Thoracic aorta (tissue), 2 donors: ENCODE measurements at regions not wholly inside any gene's neighbourhood (a gene's known extent, or its start where the extent isn't known, plus 50 kb on each side); places are given as distances from the start of the nearest gene placed in this dataset.

Experiments
- ATAC-seq: fragments of 150-250 bp; one replicate; pipeline ENCODE4 v1.8.0; 2017; ENCODE audit warnings: low read depth; ENCODE audit not compliant: insufficient number of reproducible peaks, low FRiP score
- DNase-seq: peaks from one replicate; pipeline ENCODE4 v3.0.0-alpha.2; 2020; ENCODE audit warnings: low spot score
- H3K27ac ChIP-seq, 2 donors: fragments of 200-600 bp; sonication (generic); 1 replicate in 1 of 2; 2 replicates in 1 of 2; pipeline ENCODE4 v1.5.1; 2016; ENCODE audit warnings: mild to moderate bottlenecking in 2 of 2, moderate library complexity in 2 of 2
- H3K27me3 ChIP-seq: fragments of 200-600 bp; sonication (generic); replicated peaks from 2 replicates; pipeline ENCODE4 v1.6.0; 2016; ENCODE audit warnings: mild to moderate bottlenecking; ENCODE audit not compliant: insufficient read depth
- H3K36me3 ChIP-seq: fragments of 200-600 bp; sonication (generic); one replicate; pipeline ENCODE4 v1.5.1; 2016
- H3K4me1 ChIP-seq, 2 donors: fragments of 200-600 bp; sonication (generic); 1 replicate in 1 of 2; 2 replicates in 1 of 2; pipeline versions ENCODE4 v1.5.1 to v1.6.0; 2016; ENCODE audit warnings: low read depth in 2 of 2, mild to moderate bottlenecking in 1 of 2; ENCODE audit not compliant: control insufficient read depth in 1 of 2
- H3K4me3 ChIP-seq: fragments of 200-600 bp; sonication (generic); 2 replicates; pipeline ENCODE4 v1.5.1; 2016; ENCODE audit warnings: mild to moderate bottlenecking
- H3K9me3 ChIP-seq: fragments of 200-600 bp; sonication (generic); 2 replicates; pipeline ENCODE4 v1.5.1; 2016
- TF ChIP-seq, protein P1 (sequence below): fragments of 200-600 bp; sonication (generic); IDR thresholded peaks from one replicate; pipeline ENCODE4 v1.5.1; 2019; ENCODE audit warnings: antibody characterized with exemption

DNA sequence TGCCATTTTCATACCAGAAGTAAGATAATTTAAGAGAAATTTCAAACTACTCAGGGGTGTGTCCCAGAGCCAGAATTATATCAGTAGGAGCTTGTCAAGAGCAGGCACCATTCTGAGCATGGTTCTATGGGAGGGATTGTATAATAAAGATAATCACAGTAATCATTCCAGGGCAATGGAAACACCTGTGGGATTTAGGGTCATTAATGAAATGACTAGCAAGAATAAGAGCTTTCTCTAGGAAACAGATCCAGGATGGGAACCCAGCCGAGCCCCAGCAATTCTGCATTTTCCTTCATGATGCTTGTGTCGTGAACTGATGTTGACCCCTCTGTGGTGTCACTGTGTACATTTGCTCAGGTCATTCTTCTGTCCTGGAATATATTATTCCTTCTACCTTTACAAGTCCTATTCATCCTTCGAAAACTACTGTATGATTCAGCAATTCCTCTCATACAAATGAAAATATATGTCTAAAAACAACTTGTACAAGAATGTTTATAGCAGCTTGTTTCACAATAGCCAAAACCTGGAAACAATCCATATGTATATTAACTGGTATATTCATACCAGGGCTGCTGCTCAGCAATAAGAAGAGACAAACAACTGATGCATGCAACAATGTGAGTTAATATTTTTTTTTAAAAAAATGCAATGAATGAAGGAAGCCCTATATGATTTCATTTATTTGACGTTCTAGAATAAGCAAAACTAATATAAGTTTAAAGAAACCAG, 687.8 kb upstream of the KLHL29 start:
- H3K27ac ChIP-seq, result no peak overlapping the region
- H3K9me3 ChIP-seq, result no peaks in the 10 kb centered on the region
- DNase-seq (no peak), ATAC-seq (no peak)
- no peaks in the 10 kb centered on the region for H3K4me1 ChIP-seq
- no peak overlapping the region for H3K4me3 ChIP-seq
- no peaks in the 10 kb centered on the region for H3K36me3 ChIP-seq
- H3K27me3 ChIP-seq, result no peaks in the 10 kb centered on the region
- TF ChIP-seq, protein P1, sequence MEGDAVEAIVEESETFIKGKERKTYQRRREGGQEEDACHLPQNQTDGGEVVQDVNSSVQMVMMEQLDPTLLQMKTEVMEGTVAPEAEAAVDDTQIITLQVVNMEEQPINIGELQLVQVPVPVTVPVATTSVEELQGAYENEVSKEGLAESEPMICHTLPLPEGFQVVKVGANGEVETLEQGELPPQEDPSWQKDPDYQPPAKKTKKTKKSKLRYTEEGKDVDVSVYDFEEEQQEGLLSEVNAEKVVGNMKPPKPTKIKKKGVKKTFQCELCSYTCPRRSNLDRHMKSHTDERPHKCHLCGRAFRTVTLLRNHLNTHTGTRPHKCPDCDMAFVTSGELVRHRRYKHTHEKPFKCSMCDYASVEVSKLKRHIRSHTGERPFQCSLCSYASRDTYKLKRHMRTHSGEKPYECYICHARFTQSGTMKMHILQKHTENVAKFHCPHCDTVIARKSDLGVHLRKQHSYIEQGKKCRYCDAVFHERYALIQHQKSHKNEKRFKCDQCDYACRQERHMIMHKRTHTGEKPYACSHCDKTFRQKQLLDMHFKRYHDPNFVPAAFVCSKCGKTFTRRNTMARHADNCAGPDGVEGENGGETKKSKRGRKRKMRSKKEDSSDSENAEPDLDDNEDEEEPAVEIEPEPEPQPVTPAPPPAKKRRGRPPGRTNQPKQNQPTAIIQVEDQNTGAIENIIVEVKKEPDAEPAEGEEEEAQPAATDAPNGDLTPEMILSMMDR, result no peak

DNA sequence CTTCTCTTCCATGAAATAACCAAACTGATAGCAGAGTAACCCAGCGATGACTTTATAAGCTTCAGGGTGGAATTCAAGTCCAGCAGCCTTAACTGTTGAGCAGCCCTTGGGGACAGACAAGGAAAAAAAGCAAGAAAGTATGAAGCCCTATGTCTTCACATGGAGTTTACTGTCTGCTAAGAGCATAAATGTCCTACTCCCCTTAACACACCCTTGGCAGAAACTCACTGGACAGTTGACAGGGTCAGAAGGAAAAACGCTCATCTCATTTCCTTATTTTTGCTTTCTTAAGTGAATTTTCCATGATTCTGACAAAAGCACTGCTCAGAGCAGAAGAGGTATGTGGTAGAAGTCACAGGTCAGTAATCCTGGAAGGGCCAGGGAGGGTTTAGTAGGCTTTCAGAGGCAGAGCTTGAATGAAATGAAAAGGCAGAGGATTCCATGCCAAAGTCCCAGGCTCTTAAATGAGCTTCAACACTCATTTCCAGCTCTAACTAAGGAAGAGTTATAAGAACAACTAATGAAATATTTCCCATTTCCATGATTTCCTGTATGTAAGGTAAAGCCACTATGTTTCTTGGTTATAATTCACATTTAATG, 683.3 kb upstream of the KLHL29 start:
- no peaks in the 10 kb centered on the region for H3K4me1 ChIP-seq
- ATAC-seq (no peak), DNase-seq (no peak)
- no peaks in the 10 kb centered on the region for H3K27me3 ChIP-seq
- TF ChIP-seq, protein P1, result no peak
- H3K4me3 ChIP-seq, result no peak overlapping the region
- no peaks in the 10 kb centered on the region for H3K36me3 ChIP-seq
- no peaks in the 10 kb centered on the region for H3K9me3 ChIP-seq
- H3K27ac ChIP-seq, result no peak overlapping the region

DNA sequence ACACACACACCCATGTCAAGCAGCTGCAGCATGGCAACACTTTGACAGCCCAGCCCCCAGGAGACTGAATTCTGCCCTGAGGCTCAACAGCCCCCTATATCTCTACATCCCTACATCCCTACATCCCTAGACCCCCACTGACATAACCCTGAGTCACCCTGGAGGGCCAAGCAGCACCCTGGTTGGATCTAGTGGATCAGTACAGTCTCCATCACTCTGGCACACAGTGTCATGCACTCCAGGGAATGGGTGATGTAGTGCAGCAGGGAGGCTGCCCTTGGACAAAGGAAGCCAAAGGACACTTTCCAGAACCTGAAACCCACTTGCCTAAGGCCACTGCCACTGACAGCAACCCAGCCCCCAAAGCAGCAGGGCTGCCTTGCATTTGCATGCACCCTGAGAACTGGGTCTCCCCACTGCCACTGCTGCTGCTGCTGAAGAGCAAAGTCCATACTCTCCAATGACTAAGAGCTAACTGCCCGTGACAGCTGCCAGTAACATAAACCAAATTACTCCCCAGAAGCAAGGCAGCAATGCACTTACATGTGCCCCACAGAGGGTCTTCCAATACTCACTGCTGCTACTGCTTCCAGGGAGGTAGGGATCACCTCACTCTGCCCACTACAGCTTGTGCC, 681.6 kb upstream of the KLHL29 start:
- Histone ChIP-seq H3K27me3 (no peaks in the 10 kb centered on the region), H3K4me3 (no peak overlapping the region), H3K4me1 (no peaks in the 10 kb centered on the region), H3K9me3 (no peaks in the 10 kb centered on the region), H3K27ac (no peak overlapping the region), H3K36me3 (no peaks in the 10 kb centered on the region)
- TF ChIP-seq, protein P1, result no peak
- DNase-seq (no peak), ATAC-seq (no peak)

DNA sequence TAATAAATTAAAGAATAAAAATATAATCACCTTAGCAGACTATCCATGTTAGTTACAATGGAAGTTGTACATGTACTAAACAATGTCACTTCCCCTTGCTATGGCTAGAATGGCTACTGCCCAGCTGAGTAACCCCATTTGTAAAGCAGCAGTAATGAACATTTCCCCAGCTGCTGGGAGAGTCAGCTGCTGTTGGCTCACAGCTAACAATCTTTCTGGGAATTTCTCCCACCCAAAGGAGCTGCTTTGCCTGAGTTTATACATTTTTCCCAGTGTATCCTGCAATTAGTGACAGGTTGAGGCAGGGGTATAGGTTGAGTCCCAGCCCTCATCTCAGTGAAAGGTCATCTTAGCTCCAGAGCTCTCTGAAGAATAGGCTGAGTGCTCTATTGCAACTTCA, 665.6 kb upstream of the KLHL29 start:
- no peak overlapping the region for H3K4me3 ChIP-seq
- no peaks in the 10 kb centered on the region for H3K4me1 ChIP-seq
- no peaks in the 10 kb centered on the region for H3K36me3 ChIP-seq
- TF ChIP-seq, protein P1, result no peak
- peaks cover 6% of the 10 kb centered on the region for H3K9me3 ChIP-seq
- ATAC-seq (no peak), DNase-seq (no peak)
- no peak overlapping the region for H3K27ac ChIP-seq
- no peaks in the 10 kb centered on the region for H3K27me3 ChIP-seq

DNA sequence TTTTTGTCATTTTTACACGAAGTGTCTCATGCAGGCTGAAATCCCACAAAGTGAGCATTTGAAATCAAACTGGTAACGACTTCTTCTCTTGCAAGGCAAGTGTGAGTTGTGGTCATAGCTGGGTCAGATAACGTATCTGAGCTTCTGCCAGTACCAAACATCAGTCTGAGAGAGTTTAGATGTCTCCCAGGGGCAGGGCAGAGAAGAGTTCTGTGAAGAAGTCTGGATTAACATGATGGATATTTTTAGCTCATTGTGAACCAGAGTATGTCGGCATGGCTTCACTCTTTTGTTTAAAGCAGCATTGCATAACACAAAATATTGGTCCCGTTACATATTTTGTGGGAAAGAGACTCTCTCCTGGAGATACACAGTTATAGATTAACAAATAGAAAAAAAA, 655.5 kb upstream of the KLHL29 start:
- Histone ChIP-seq H3K36me3 (no peaks in the 10 kb centered on the region), H3K4me1 (no peaks in the 10 kb centered on the region), H3K27ac (no peak overlapping the region), H3K4me3 (no peak overlapping the region), H3K9me3 (no peaks in the 10 kb centered on the region), H3K27me3 (no peaks in the 10 kb centered on the region)
- ATAC-seq (no peak), DNase-seq (no peak)
- TF ChIP-seq, protein P1, result no peak
